Pons (tissue), 1 donor: ENCODE measurements at regions not wholly inside any gene's neighbourhood (a gene's known extent, or its start where the extent isn't known, plus 50 kb on each side); places are given as distances from the start of the nearest gene placed in this dataset.

Experiments used
- DNase-seq: peaks from one replicate; pipeline ENCODE4 v3.0.0-alpha.2; 2016; ENCODE audit warnings: low spot score

- no peak for DNase-seq
Measured at GRCh38 chr5:23367874-23368273, 139.5 kb upstream of the PRDM9 start.

GRCh38 chr5:23353286-23353685 lies 154.1 kb upstream of the PRDM9 start:
- DNase-seq = no peak

- DNase-seq = no peak
Measured at GRCh38 chr5:23352446-23352845, 155.0 kb upstream of the PRDM9 start.

DNA sequence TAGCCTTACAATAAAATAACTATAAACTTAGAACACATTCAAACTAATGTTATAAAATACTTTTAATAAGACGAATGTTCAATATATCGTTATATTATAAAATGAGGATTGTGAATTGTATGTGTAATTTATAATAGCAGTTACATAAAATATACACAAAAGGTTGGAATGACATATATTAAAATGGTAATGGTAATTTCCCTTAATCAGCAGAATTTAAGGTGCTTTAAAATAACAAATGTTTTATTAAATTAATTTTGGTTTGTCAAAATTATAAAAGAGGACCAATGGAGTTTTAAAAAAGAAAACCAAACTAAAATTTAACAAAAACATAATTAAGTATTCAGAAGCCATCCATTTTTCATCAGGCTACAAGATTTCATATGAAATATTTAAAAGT lies 164.3 kb upstream of the PRDM9 start:
- DNase-seq = no peak

GRCh38 chr5:23332650-23333251 lies 174.7 kb upstream of the PRDM9 start:
- DNase-seq = peak; percentile 8

- no peak for DNase-seq
Measured at GRCh38 chr5:23330726-23331125, 176.7 kb upstream of the PRDM9 start.

DNA sequence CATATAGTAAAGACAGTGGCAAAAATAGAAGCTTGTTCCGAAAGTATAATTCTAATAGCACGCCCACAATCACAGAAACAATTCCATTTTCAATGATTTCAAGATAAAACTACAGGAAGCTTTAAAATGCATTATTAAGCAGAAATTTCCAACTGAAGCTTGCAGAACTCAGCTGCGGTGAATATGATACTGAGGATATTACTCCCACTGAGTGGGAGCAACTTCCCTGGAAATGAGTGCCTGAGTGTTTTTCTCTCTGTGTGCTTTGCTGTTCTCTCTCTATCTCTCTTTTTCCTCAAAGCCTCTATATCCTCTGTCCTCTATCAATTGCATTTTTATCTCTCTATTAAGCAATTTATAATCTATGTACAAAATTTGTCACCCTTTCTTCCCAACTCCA lies 187.5 kb upstream of the PRDM9 start:
- DNase-seq = no peak

DNA sequence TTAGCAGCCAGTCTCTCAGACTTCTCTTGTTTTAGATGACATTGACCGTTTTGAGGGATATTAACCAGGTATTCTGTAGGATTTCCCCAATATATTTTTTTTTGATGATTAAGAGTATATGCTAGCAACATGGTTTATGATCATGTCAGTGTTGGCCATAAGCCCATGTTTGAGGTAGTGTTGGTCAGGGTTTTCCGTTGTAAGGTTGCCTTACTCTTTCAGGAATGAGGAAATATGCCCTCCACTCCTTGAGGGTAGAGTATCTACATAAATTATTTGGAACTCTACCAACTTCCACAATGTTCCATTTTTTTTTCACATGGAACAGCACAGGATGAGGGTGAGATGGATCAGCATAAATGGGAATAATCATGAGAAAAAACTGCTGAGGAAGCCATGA lies 188.4 kb upstream of the PRDM9 start:
- no peak for DNase-seq

- no peak for DNase-seq
Measured at GRCh38 chr5:23318166-23318565, 189.2 kb upstream of the PRDM9 start.

DNA sequence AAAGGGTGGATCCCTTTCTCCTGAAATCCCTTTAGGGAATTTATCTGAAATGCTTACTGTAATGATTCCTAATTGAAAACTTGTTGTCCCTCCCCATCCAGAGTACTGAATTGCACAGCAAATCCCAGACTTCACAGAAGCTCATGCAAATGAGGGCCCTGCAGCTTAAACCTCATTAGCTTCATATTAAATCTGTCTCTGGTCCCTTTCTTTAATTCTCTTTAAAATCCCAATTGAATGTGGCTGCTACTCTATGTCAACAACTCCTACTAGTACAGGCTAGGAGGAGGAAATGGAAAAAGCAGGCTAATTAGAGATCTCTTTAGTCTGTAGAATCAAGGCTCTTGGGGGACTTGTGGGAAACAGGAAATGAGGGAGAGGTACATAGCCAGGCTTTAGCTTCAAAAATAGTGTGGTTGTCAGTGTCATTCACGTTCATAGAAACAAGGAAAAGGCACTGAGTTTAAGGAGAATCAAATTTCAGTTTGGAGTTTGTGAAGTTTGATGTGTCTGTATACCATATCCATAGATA lies 191.3 kb upstream of the PRDM9 start:
- DNase-seq = no peak

DNA sequence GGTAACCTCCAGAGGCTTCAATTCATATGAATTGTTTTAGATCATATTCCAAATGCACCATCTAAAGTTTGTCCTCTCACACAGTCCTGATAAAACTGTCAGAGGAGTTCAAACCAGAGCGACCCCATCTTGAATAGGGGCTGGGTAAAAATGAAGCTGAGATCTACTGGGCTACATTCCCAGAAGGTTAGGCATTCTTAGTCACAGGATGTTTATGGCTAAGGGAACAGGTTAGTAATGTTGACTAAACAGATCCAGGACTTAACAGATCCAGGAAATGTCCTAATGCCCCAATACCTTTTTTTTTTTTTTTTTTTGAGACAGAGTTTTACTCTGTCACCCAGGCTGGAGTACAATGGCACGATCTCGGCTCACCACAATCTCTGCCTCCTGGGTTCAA lies 192.6 kb upstream of the PRDM9 start:
- no peak for DNase-seq

DNA sequence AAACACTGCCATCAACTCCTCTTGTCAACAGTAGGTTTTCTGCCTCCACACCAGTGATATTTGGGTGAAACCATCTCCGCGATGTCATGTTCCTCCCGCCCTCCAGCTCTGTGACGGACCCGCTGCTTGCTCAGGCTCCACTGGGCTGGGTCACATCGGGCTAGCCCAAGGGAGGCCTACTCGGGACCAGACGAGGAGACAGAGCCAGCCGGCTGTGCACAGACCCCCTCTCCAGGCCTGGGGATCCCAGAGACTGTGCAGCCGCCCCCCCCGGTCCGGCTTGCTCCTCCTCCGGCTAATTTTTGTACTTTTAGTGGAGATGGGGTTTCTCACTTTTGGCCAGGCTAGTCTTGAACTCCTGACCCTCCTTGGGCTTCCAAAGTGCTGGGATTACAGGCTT lies 202.4 kb upstream of the PRDM9 start:
- DNase-seq = no peak

- no peak for DNase-seq
Measured at GRCh38 chr5:23303836-23304235, 203.6 kb upstream of the PRDM9 start.

- no peak for DNase-seq
Measured at GRCh38 chr5:23303435-23303834, 204.0 kb upstream of the PRDM9 start.

DNA sequence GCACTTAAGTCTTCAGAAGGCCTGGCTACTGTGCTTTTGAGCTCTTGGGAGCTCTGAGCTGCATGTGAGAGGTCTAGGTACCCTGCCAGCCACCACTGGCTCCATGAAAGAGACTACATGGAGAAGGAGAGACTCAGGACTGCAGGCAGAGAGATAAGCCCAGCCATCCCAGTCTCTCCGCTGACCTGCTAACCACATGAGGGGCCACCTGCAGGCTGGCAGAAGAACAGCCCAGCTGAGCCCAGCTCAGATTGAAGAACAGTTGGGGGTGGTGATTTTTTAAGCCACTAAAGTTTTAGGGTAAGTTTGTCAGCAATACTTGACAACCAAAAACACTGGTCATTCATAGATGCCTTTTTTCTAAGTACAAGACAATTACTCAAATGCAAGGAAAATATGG lies 205.0 kb upstream of the PRDM9 start:
- no peak for DNase-seq

GRCh38 chr5:23289162-23289561 lies 218.2 kb upstream of the PRDM9 start:
- no peak for DNase-seq

DNA sequence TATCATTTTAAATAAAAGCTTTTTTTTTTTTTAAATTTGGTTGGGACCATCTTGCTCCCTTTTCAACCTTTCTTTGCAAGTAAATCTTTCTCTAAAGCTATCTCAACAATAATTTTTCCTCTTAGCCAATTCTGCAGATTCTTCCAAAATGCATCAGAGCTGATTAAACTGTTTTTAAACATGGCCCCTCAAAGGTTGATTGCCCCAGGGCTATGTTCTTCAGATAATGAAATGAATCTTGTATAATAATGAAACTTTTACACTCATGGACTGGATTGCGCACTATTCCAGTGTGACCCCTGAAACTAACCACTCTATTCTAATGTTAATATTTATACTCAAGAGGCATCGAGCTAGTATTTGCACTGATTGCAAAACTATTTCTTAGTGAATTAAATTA lies 222.8 kb upstream of the PRDM9 start:
- no peak for DNase-seq

- no peak for DNase-seq
Measured at GRCh38 chr5:23274171-23274570, 233.2 kb upstream of the PRDM9 start.

DNA sequence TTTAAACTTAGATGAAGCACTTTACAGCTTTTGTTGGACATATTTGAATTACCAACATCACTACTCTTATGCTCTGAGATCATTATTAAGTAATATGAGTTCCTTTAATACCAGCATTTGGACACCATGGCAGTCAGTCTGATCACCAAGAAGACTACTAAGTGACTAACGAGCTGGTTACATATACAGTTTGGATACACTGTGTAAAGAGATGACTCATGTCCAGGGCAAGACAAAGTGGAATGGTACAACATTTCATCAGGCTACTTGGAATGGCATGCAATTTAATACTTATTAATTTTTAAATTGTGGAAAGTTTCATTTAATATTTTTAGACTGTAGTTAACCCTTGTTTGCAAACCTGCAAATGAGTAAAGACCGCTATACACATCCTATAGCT lies 237.4 kb upstream of the PRDM9 start:
- no peak for DNase-seq

DNA sequence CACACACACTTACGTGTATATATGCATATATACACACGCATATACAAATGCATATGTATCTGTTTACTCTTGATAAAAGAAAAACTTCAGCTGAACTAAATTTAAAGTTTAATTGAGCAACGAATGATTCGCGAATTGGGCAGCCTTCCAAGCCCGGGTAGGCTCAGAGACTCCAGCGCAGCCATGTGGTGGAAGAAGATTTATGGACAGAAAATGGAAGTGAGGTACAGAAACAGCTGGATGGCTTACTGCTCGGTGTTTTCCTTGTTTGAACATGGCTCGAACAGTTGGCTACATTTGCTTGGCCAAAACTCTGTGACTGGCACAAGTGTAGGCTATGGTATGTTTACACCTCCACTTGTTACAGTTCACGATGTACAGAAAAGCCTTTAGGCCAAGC lies 239.3 kb upstream of the PRDM9 start:
- no peak for DNase-seq

- DNase-seq = no peak
Measured at GRCh38 chr5:23260621-23261020, 246.8 kb upstream of the PRDM9 start.

GRCh38 chr5:23257656-23258055 lies 249.8 kb upstream of the PRDM9 start:
- no peak for DNase-seq

GRCh38 chr5:23253621-23254198 lies 253.7 kb upstream of the PRDM9 start:
- no peak for DNase-seq

DNA sequence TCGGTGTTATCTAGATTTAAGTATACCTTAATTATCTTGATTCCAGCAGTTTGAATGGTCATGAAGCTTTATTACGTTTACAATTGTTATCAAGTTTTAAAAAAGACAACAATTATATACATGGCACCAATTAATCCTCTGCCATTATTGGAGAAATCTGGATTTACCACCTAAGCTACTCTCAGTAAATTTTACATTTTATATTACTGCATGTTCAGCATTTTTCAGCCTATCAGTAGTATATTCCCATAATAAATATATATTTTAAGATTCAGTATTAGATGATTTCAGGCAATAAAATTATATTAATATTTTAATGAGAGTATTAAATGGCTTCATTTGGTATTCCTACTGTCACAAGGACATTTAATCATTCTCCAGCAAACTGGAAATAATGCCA lies 264.5 kb upstream of the PRDM9 start:
- no peak for DNase-seq
